NOMO-1 treated with DMSO at 0.1 percent for 48 hours (cell line): ENCODE measurements at regions not wholly inside any gene's neighbourhood (a gene's known extent, or its start where the extent isn't known, plus 50 kb on each side); places are given as distances from the start of the nearest gene placed in this dataset.
"Not testable (repeated sequence)": the region's sequence is repeated elsewhere in the genome, so short reads cannot be mapped to it uniquely, and the experiment has no call there.

Source experiments
- DNase-seq: peaks from one replicate; lab custom pipeline; 2025; ENCODE audit not compliant: unreplicated experiment; lab: John Stamatoyannopoulos, UW

GRCh38 chr12:58306266-58307000 lies 365.1 kb downstream of the ATP23 start:
- DNase-seq: no peak

GRCh38 chr12:58309806-58310205 lies 368.4 kb downstream of the ATP23 start:
- DNase-seq: no peak

- no peak for DNase-seq
Observed at GRCh38 chr12:58310368-58310767, 369.0 kb downstream of the ATP23 start.

- no peak for DNase-seq
Observed at GRCh38 chr12:58310809-58311622, 369.6 kb downstream of the ATP23 start.

GRCh38 chr12:58313091-58313855 lies 371.9 kb downstream of the ATP23 start:
- DNase-seq: no peak

- no peak for DNase-seq
Observed at GRCh38 chr12:58314610-58315009, 373.2 kb downstream of the ATP23 start.

- DNase-seq: no peak
Observed at GRCh38 chr12:58316926-58317325, 375.6 kb downstream of the ATP23 start.

- DNase-seq: no peak
Observed at GRCh38 chr12:58321414-58321813, 380.0 kb downstream of the ATP23 start.

GRCh38 chr12:58323676-58324075 lies 382.3 kb downstream of the ATP23 start:
- no peak for DNase-seq

GRCh38 chr12:58325561-58325960 lies 384.2 kb downstream of the ATP23 start:
- DNase-seq: no peak

GRCh38 chr12:58326534-58326933 lies 385.2 kb downstream of the ATP23 start:
- DNase-seq: no peak

GRCh38 chr12:58336581-58337242 lies 395.3 kb downstream of the ATP23 start:
- not testable (repeated sequence) for DNase-seq

GRCh38 chr12:58337539-58337938 lies 396.2 kb downstream of the ATP23 start:
- DNase-seq: not testable (repeated sequence)

- no peak for DNase-seq
Observed at GRCh38 chr12:58341791-58342190, 400.4 kb downstream of the ATP23 start.

- no peak for DNase-seq
Observed at GRCh38 chr12:58342736-58343135, 401.4 kb downstream of the ATP23 start.

- peak; percentile 33 for DNase-seq
Observed at GRCh38 chr12:58346032-58346632, 404.8 kb downstream of the ATP23 start.

GRCh38 chr12:58347188-58347587 lies 405.8 kb downstream of the ATP23 start:
- DNase-seq: no peak

GRCh38 chr12:58347691-58348090 lies 406.3 kb downstream of the ATP23 start:
- DNase-seq: no peak

- no peak for DNase-seq
Observed at GRCh38 chr12:58349161-58349560, 407.8 kb downstream of the ATP23 start.

GRCh38 chr12:58356794-58357193 lies 415.4 kb downstream of the ATP23 start:
- DNase-seq: no peak

GRCh38 chr12:58357511-58357910 lies 416.1 kb downstream of the ATP23 start:
- DNase-seq: no peak
